ENCODE measurements at regions not wholly inside any gene's neighbourhood (a gene's known extent, or its start where the extent isn't known, plus 50 kb on each side); places are given as distances from the start of the nearest gene placed in this dataset.

DNA sequence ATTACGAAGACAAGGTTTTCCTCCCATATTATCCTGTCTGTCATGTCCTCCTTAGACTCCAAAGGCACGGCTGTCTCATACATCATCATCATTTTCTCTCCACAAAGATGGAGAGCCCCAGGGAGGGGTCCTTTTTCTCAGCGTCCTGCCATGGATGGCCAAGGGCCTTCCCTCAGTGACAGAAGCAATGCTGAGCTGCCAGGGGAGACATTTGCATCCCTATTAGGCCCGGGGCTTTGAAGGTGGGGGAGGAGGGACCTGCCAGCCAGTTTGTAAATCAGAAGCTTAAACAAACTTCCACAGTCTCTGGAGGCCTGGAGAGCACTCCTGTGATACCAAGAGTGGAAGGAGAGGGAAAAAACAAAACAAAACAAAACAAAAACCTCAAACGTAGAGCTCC is 112.4 kb upstream of the ADO start:
- no peak for TF ChIP-seq EZH2 (IDR thresholded peaks at IDR 0.05; ENCODE audit: borderline replicate concordance, insufficient read depth, low read depth, low read length, poor library complexity, severe bottlenecking)
- TF ChIP-seq, protein P1, sequence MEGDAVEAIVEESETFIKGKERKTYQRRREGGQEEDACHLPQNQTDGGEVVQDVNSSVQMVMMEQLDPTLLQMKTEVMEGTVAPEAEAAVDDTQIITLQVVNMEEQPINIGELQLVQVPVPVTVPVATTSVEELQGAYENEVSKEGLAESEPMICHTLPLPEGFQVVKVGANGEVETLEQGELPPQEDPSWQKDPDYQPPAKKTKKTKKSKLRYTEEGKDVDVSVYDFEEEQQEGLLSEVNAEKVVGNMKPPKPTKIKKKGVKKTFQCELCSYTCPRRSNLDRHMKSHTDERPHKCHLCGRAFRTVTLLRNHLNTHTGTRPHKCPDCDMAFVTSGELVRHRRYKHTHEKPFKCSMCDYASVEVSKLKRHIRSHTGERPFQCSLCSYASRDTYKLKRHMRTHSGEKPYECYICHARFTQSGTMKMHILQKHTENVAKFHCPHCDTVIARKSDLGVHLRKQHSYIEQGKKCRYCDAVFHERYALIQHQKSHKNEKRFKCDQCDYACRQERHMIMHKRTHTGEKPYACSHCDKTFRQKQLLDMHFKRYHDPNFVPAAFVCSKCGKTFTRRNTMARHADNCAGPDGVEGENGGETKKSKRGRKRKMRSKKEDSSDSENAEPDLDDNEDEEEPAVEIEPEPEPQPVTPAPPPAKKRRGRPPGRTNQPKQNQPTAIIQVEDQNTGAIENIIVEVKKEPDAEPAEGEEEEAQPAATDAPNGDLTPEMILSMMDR (IDR thresholded peaks at IDR 0.05) = no peak
- no peaks in the 10 kb centered on the region for H4K20me1 ChIP-seq (ENCODE audit: control insufficient read depth, insufficient read depth, low read length, poor library complexity, severe bottlenecking)
- no peaks in the 10 kb centered on the region for H3K27me3 ChIP-seq (replicated peaks in 1 of 4; ENCODE audit: control extremely low read depth in 1 of 4, control insufficient read depth in 3 of 4, insufficient read depth in 4 of 4, low read length in 3 of 4)
- DNase-seq = no peak
- Mint-ChIP-seq H3K27ac (no peak overlapping the region), H3K9me3 (ENCODE audit: insufficient read depth) (no peaks in the 10 kb centered on the region), H3K27me3 (no peaks in the 10 kb centered on the region), H3K4me1 (peaks cover 46% of the 10 kb centered on the region), H3K4me3 (no peak overlapping the region)
- H2AFZ ChIP-seq (ENCODE audit: insufficient read depth, low read depth, low read length, poor library complexity, severe bottlenecking) = no peak overlapping the region
- H3K27ac ChIP-seq (ENCODE audit: low read length in 2 of 2) = no peak overlapping the region
- intact Hi-C loops (cut with micrococcal nuclease) = no loop called here
- H3K4me1 ChIP-seq (ENCODE audit: control insufficient read depth in 2 of 2, insufficient read depth in 2 of 2, low read length in 2 of 2) = peaks cover 45 to 46% of the 10 kb centered on the region in 2 donors
- ChIA-PET CTCF (no interaction called here), POLR2A (no interaction called here)
- no peak overlapping the region for H3K4me3 ChIP-seq (ENCODE audit: control extremely low read depth in 1 of 5, extremely low read depth in 1 of 5, insufficient read depth in 1 of 5, low read depth in 2 of 5, low read length in 4 of 5)
- peaks cover 0 to 11% (median 5%) of the 10 kb centered on the region in 3 donors for H3K9me3 ChIP-seq (ENCODE audit: control extremely low read depth in 1 of 3, control insufficient read depth in 2 of 3, insufficient read depth in 1 of 3, low read length in 2 of 3)
- H3K4me2 ChIP-seq (replicated peaks; ENCODE audit: low read depth, low read length, poor library complexity, severe bottlenecking) = peak overlapping the region; percentile 74
- peak overlapping the region; percentile 52 for H3K9ac ChIP-seq (ENCODE audit: low read length)
- 93% methylated on average over 3 of the region's 5 CpGs for WGBS (ENCODE audit: insufficient coverage)
- ATAC-seq (ENCODE audit: low read depth) = no peak
- no peaks in the 10 kb centered on the region for H3K36me3 ChIP-seq (replicated peaks in 1 of 2; ENCODE audit: control extremely low read depth in 1 of 2, control insufficient read depth in 1 of 2, extremely low read depth in 1 of 2, insufficient read depth in 2 of 2, low read length in 1 of 2)
- no peaks in the 10 kb centered on the region for H3K79me2 ChIP-seq (ENCODE audit: control insufficient read depth, insufficient read depth, low read length)

DNA sequence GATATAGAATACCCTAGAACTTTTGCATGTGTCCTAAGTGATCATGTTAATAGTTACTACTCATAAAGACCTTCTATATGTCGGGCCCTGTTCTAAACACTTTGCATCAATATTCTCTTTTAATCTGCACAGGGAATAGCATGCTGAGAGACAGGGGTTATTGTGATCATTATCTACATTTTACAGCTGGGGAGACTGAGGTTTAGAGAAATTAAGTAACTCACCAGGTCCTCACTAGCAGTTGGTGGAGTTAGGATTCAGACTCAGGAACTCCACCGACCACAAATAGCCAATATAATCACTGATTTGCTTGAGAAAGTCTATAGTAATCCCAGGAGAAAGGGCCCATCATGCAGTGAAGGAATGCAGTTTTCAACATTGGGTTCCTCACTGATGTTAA is 111.2 kb upstream of the ADO start:
- Histone ChIP-seq H4K20me1 (ENCODE audit: control insufficient read depth, insufficient read depth, low read length, poor library complexity, severe bottlenecking) (no peaks in the 10 kb centered on the region), H3K4me2 (replicated peaks; ENCODE audit: low read depth, low read length, poor library complexity, severe bottlenecking) (no peak overlapping the region), H3K36me3 (replicated peaks in 1 of 2; ENCODE audit: control extremely low read depth in 1 of 2, control insufficient read depth in 1 of 2, extremely low read depth in 1 of 2, insufficient read depth in 2 of 2, low read length in 1 of 2) (no peaks in the 10 kb centered on the region), H3K4me1 (ENCODE audit: control insufficient read depth in 2 of 2, insufficient read depth in 2 of 2, low read length in 2 of 2) (peaks cover 45 to 46% of the 10 kb centered on the region in 2 donors), H2AFZ (ENCODE audit: insufficient read depth, low read depth, low read length, poor library complexity, severe bottlenecking) (no peak overlapping the region), H3K27ac (ENCODE audit: low read length in 2 of 2) (no peak overlapping the region), H3K79me2 (ENCODE audit: control insufficient read depth, insufficient read depth, low read length) (no peaks in the 10 kb centered on the region), H3K9ac (ENCODE audit: low read length) (no peak overlapping the region), H3K27me3 (replicated peaks in 1 of 4; ENCODE audit: control extremely low read depth in 1 of 4, control insufficient read depth in 3 of 4, insufficient read depth in 4 of 4, low read length in 3 of 4) (no peaks in the 10 kb centered on the region), H3K9me3 (ENCODE audit: control extremely low read depth in 1 of 3, control insufficient read depth in 2 of 3, insufficient read depth in 1 of 3, low read length in 2 of 3) (peaks cover under 1 to 6% (median 2%) of the 10 kb centered on the region in 3 donors), H3K4me3 (ENCODE audit: control extremely low read depth in 1 of 5, extremely low read depth in 1 of 5, insufficient read depth in 1 of 5, low read depth in 2 of 5, low read length in 4 of 5) (no peak overlapping the region)
- Mint-ChIP-seq H3K4me3 (no peak overlapping the region), H3K27me3 (no peaks in the 10 kb centered on the region), H3K9me3 (ENCODE audit: insufficient read depth) (no peaks in the 10 kb centered on the region), H3K4me1 (peaks cover 45% of the 10 kb centered on the region), H3K27ac (no peak overlapping the region)
- CTCF ChIA-PET = interaction anchor here (0.8 kb wide), 1 partner anchor 254 kb away, joined by 3 read pairs; no protein-coding TSS in a partner anchor
- no peak for TF ChIP-seq EZH2 (IDR thresholded peaks at IDR 0.05; ENCODE audit: borderline replicate concordance, insufficient read depth, low read depth, low read length, poor library complexity, severe bottlenecking)
- TF ChIP-seq, protein P1 (IDR thresholded peaks at IDR 0.05) = no peak
- intact Hi-C loops (cut with micrococcal nuclease) = no loop called here
- POLR2A ChIA-PET = interaction anchor here (1.0 kb wide), 1 partner anchor 12 kb away, joined by 3 read pairs; no protein-coding TSS in a partner anchor
- no CpG with 5 or more reads among the region's 2 CpGs for WGBS (ENCODE audit: insufficient coverage)
- DNase-seq (no peak), ATAC-seq (ENCODE audit: low read depth) (no peak)
